GM19395 (cell line): ENCODE measurements at regions not wholly inside any gene's neighbourhood (a gene's known extent, or its start where the extent isn't known, plus 50 kb on each side); places are given as distances from the start of the nearest gene placed in this dataset.

Source experiments
- ATAC-seq: cut with Tn5 transposase; IDR thresholded peaks from one replicate; pipeline ENCODE4 v1.9.1; 2021; ENCODE audit warnings: mild to moderate bottlenecking, moderate library complexity; ENCODE audit not compliant: unreplicated experiment

- no peak for ATAC-seq
Observed at GRCh38 chr12:125222876-125223275, 157.6 kb downstream of the AACS start.

GRCh38 chr12:125225641-125226040 is 160.4 kb downstream of the AACS start:
- ATAC-seq = no peak

- ATAC-seq = no peak
Observed at GRCh38 chr12:125228519-125229260, 163.5 kb downstream of the AACS start.

- ATAC-seq = no peak
Observed at GRCh38 chr12:125229878-125230530, 164.8 kb downstream of the AACS start.

- ATAC-seq = no peak
Observed at GRCh38 chr12:125233319-125233718, 168.1 kb downstream of the AACS start.

GRCh38 chr12:125239563-125239962 is 174.3 kb downstream of the AACS start:
- no peak for ATAC-seq

GRCh38 chr12:125240717-125241116 is 175.5 kb downstream of the AACS start:
- ATAC-seq = no peak

GRCh38 chr12:125243811-125244210 is 178.6 kb downstream of the AACS start:
- ATAC-seq = no peak

GRCh38 chr12:125244338-125244737 is 179.1 kb downstream of the AACS start:
- ATAC-seq = no peak

GRCh38 chr12:125245581-125246557 is 180.6 kb downstream of the AACS start:
- ATAC-seq = no peak

- no peak for ATAC-seq
Observed at GRCh38 chr12:125247477-125247876, 182.2 kb downstream of the AACS start.

- ATAC-seq = no peak
Observed at GRCh38 chr12:125249066-125249824, 184.0 kb downstream of the AACS start.

GRCh38 chr12:125249932-125250331 is 184.7 kb downstream of the AACS start:
- no peak for ATAC-seq

GRCh38 chr12:125254236-125254635 is 189.0 kb downstream of the AACS start:
- no peak for ATAC-seq

GRCh38 chr12:125254856-125255255 is 189.6 kb downstream of the AACS start:
- no peak for ATAC-seq

- ATAC-seq = no peak
Observed at GRCh38 chr12:125255935-125256633, 190.8 kb downstream of the AACS start.

GRCh38 chr12:125256634-125256936 is 191.3 kb downstream of the AACS start:
- no peak for ATAC-seq

GRCh38 chr12:125259178-125259867 is 194.1 kb downstream of the AACS start:
- no peak for ATAC-seq

- no peak for ATAC-seq
Observed at GRCh38 chr12:125262851-125263250, 197.6 kb downstream of the AACS start.

- ATAC-seq = no peak
Observed at GRCh38 chr12:125263385-125263784, 198.2 kb downstream of the AACS start.
